Karpas-422 (cell line): ENCODE measurements at regions not wholly inside any gene's neighbourhood (a gene's known extent, or its start where the extent isn't known, plus 50 kb on each side); places are given as distances from the start of the nearest gene placed in this dataset.
"Not testable (repeated sequence)": the region's sequence is repeated elsewhere in the genome, so short reads cannot be mapped to it uniquely, and the experiment has no call there.

ENCODE experiments used
- DNase-seq: peaks from one replicate; pipeline ENCODE4 v3.0.0-alpha.2; 2015
- H2AFZ ChIP-seq: fragments of 200-600 bp; sonication (generic); 2 replicates; pipeline ENCODE4 v1.6.1; 2014; ENCODE audit warnings: antibody characterized with exemption, low read length, mixed read lengths
- H3K27ac ChIP-seq: fragments of 200-600 bp; sonication (generic); 2 replicates; pipeline ENCODE4 v1.5.1; 2014; ENCODE audit warnings: mild to moderate bottlenecking, low read length, moderate library complexity
- H3K27me3 ChIP-seq: fragments of 200-600 bp; sonication (generic); 2 replicates; pipeline ENCODE4 v1.6.1; 2014; ENCODE audit warnings: low read length, mixed read lengths
- H3K36me3 ChIP-seq: fragments of 200-600 bp; sonication (generic); 2 replicates; pipeline ENCODE4 v1.6.1; 2014; ENCODE audit warnings: low read length, mixed read lengths; ENCODE audit not compliant: insufficient read depth
- H3K4me1 ChIP-seq: fragments of 200-600 bp; sonication (generic); 2 replicates; pipeline ENCODE4 v1.6.1; 2014; ENCODE audit warnings: mild to moderate bottlenecking, low read length, mixed read lengths
- H3K4me2 ChIP-seq: fragments of 200-600 bp; sonication (generic); 2 replicates; pipeline ENCODE4 v1.6.1; 2014; ENCODE audit warnings: low read length, low read depth, mild to moderate bottlenecking; ENCODE audit not compliant: poor library complexity, severe bottlenecking
- H3K4me3 ChIP-seq: fragments of 200-600 bp; sonication (generic); 2 replicates; pipeline ENCODE4 v1.5.1; 2014; ENCODE audit warnings: mild to moderate bottlenecking, antibody characterized with exemption, low read length, mixed read lengths
- H3K79me2 ChIP-seq: fragments of 200-600 bp; sonication (generic); 2 replicates; pipeline ENCODE4 v1.6.1; 2014; ENCODE audit warnings: mild to moderate bottlenecking, low read length, mixed read lengths
- H3K9ac ChIP-seq: fragments of 200-600 bp; sonication (generic); 2 replicates; pipeline ENCODE4 v1.6.0; 2014; ENCODE audit warnings: low read length
- H3K9me2 ChIP-seq: fragments of 200-600 bp; sonication (generic), shearing (Covaris generic); replicated peaks from 2 replicates; pipeline ENCODE4 v1.6.0; 2014; ENCODE audit warnings: mild to moderate bottlenecking, low read length, moderate library complexity; ENCODE audit not compliant: insufficient read depth
- H3K9me3 ChIP-seq: fragments of 300-700, 200-600 bp; sonication (generic); 2 replicates; pipeline ENCODE4 v1.6.1; 2014; ENCODE audit warnings: low read length, mixed read lengths
- H4K20me1 ChIP-seq: fragments of 200-600 bp; sonication (generic); 2 replicates; pipeline ENCODE4 v1.6.1; 2014; ENCODE audit warnings: mild to moderate bottlenecking, antibody characterized with exemption, low read length, low read depth; ENCODE audit not compliant: insufficient read depth

GRCh38 chr20:26135325-26136110 is 438.9 kb upstream of the ZNF337 start:
- DNase-seq, result no peak
- H3K36me3 ChIP-seq, result no peaks in the 10 kb centered on the region
- H3K9ac ChIP-seq, result no peak overlapping the region
- H3K27me3 ChIP-seq, result no peaks in the 10 kb centered on the region
- no peaks in the 10 kb centered on the region for H3K9me3 ChIP-seq
- no peak overlapping the region for H2AFZ ChIP-seq
- H3K4me2 ChIP-seq, result no peak overlapping the region
- H3K79me2 ChIP-seq, result no peaks in the 10 kb centered on the region
- H3K4me1 ChIP-seq, result no peaks in the 10 kb centered on the region
- H3K9me2 ChIP-seq, result no peaks in the 10 kb centered on the region
- H3K27ac ChIP-seq, result no peak overlapping the region
- H4K20me1 ChIP-seq, result no peaks in the 10 kb centered on the region
- no peak overlapping the region for H3K4me3 ChIP-seq

DNA sequence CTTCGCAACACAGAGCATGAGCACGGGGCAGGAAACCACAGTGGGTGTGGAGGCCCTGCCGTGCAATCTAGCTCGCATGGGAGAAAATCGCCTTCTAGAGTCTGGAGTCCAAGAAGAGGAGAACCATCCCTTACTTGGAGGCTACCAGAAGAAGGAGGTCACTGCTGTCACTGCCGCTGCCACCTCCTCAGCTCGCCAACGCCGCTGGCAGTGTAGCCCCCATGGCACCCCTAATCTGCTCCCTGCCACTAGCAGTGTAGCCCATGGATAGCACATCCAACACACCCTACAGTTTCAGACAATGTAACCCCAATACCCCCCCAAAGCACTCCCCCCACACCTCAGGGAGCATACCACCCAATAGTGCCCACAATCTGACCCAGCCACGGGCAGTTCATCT is 438.0 kb upstream of the ZNF337 start:
- Histone ChIP-seq H4K20me1 (no peaks in the 10 kb centered on the region), H3K4me3 (no peak overlapping the region), H3K36me3 (no peaks in the 10 kb centered on the region), H3K4me2 (no peak overlapping the region), H3K9me2 (no peaks in the 10 kb centered on the region), H3K9ac (no peak overlapping the region), H3K27ac (no peak overlapping the region), H3K27me3 (no peaks in the 10 kb centered on the region), H2AFZ (no peak overlapping the region), H3K4me1 (no peaks in the 10 kb centered on the region), H3K9me3 (no peaks in the 10 kb centered on the region), H3K79me2 (no peaks in the 10 kb centered on the region)
- DNase-seq, result no peak

- H3K36me3 ChIP-seq, H4K20me1 ChIP-seq, H3K4me2 ChIP-seq: not testable (repeated sequence)
These were observed 437.1 kb upstream of the ZNF337 start for GRCh38 chr20:26133794-26134193.

DNA sequence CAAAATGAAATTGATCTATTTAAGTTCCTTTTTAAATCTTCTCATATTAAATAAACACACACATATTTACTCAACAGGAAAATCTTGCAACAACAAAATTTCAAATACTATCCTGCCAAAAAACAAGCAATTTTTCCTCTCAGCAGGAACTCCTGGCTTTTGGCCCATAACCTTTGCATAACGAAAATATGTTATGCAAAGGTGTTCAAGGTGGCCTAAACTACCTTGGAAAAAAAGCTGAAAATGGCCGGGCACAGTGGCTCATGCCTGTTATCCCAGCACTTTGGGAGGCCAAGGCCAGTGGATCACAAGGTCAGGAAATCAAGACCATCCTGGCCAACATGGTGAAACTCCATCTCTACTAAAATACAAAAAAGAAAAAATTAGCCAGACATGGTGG is 424.3 kb upstream of the ZNF337 start:
- not testable (repeated sequence) for H3K27ac ChIP-seq, H3K9me3 ChIP-seq, DNase-seq, H3K4me1 ChIP-seq, H3K79me2 ChIP-seq, H3K4me3 ChIP-seq, H4K20me1 ChIP-seq, H2AFZ ChIP-seq, H3K36me3 ChIP-seq, H3K27me3 ChIP-seq, H3K4me2 ChIP-seq, H3K9me2 ChIP-seq, H3K9ac ChIP-seq

More at GRCh38 chr20:26133794-26134193, 437.1 kb upstream of the ZNF337 start:
- not testable (repeated sequence) for H3K9me2 ChIP-seq, H3K4me1 ChIP-seq, H3K9ac ChIP-seq, H3K27me3 ChIP-seq, H3K27ac ChIP-seq, H3K79me2 ChIP-seq, H2AFZ ChIP-seq, H3K4me3 ChIP-seq, DNase-seq, H3K9me3 ChIP-seq

DNA sequence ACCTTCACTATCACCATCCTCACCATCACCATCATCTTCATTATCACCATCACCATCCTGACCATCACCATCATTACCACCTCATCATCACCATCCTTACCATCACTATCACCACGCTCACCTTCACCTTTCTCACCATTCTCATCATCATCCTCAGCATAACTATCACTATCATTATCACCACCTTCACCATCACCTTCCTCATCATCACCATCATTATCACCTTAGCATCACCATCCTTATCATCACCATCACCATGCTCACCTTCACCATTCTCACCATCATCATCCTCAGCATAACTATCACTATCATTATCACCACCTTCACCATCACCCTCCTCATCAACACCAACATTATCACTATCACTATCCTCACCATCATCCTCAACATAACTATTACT is 397.8 kb upstream of the ZNF337 start:
- not testable (repeated sequence) for H3K9me3 ChIP-seq, H3K4me3 ChIP-seq, H3K36me3 ChIP-seq, H3K27ac ChIP-seq, H3K4me2 ChIP-seq, H4K20me1 ChIP-seq, H3K9me2 ChIP-seq, H3K9ac ChIP-seq, DNase-seq, H3K79me2 ChIP-seq, H3K27me3 ChIP-seq, H2AFZ ChIP-seq, H3K4me1 ChIP-seq

GRCh38 chr20:26091921-26092320 is 395.3 kb upstream of the ZNF337 start:
- not testable (repeated sequence) for H3K27me3 ChIP-seq, H3K79me2 ChIP-seq, H3K36me3 ChIP-seq, H3K9me3 ChIP-seq, H2AFZ ChIP-seq, DNase-seq, H3K27ac ChIP-seq, H3K9me2 ChIP-seq, H3K4me3 ChIP-seq, H3K4me2 ChIP-seq, H3K4me1 ChIP-seq, H3K9ac ChIP-seq, H4K20me1 ChIP-seq

- not testable (repeated sequence) for H3K27ac ChIP-seq
These were observed 389.5 kb upstream of the ZNF337 start for GRCh38 chr20:26086195-26086594.

DNA sequence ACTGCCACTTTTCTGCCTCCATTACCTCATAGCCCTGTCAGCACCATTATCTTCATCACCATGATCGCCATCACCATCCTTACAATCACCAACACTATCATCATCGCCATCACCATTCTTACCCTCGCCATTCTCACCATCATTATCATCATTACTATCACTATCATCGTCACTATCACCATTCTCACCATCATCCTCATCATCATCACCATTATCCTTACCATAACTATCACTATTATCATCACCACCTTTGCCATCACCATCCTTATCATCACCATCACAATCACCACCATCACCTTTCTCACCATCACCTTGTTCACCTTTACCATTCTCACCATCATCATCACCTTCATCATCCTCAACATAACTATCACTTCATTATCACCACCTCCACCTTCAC is 377.3 kb upstream of the ZNF337 start:
- H3K27me3 ChIP-seq, H3K9me3 ChIP-seq, H4K20me1 ChIP-seq, H3K4me3 ChIP-seq, DNase-seq, H2AFZ ChIP-seq, H3K9me2 ChIP-seq, H3K4me2 ChIP-seq, H3K79me2 ChIP-seq, H3K27ac ChIP-seq, H3K36me3 ChIP-seq, H3K9ac ChIP-seq, H3K4me1 ChIP-seq: not testable (repeated sequence)

More at GRCh38 chr20:26086195-26086594, 389.5 kb upstream of the ZNF337 start:
- not testable (repeated sequence) for DNase-seq, H2AFZ ChIP-seq, H3K9me3 ChIP-seq, H3K9me2 ChIP-seq, H3K4me1 ChIP-seq, H4K20me1 ChIP-seq, H3K79me2 ChIP-seq, H3K4me2 ChIP-seq, H3K36me3 ChIP-seq, H3K4me3 ChIP-seq, H3K9ac ChIP-seq, H3K27me3 ChIP-seq

GRCh38 chr20:26059324-26059723 is 362.7 kb upstream of the ZNF337 start:
- not testable (repeated sequence) for H3K79me2 ChIP-seq, H3K4me1 ChIP-seq, H3K27me3 ChIP-seq, H3K27ac ChIP-seq, H2AFZ ChIP-seq, H3K36me3 ChIP-seq, H3K9ac ChIP-seq, H4K20me1 ChIP-seq, H3K4me3 ChIP-seq, H3K9me2 ChIP-seq, DNase-seq, H3K9me3 ChIP-seq, H3K4me2 ChIP-seq
